NT2/D1 (cell line): ENCODE measurements at regions not wholly inside any gene's neighbourhood (a gene's known extent, or its start where the extent isn't known, plus 50 kb on each side); places are given as distances from the start of the nearest gene placed in this dataset.

Source experiments
- SUZ12 ChIP-seq: IDR thresholded peaks from 2 replicates; pipeline ENCODE4 v1.6.1; 2011; ENCODE audit not compliant: insufficient read length, insufficient read depth; ENCODE audit errors: extremely low read depth
- YY1 ChIP-seq: IDR thresholded peaks from 2 replicates; pipeline ENCODE4 v1.6.1; 2011; ENCODE audit not compliant: insufficient read length, insufficient read depth
- ZNF274 ChIP-seq: IDR thresholded peaks from 2 replicates; pipeline ENCODE4 v1.6.1; 2011; ENCODE audit warnings: mild to moderate bottlenecking, low read depth, low read length

DNA sequence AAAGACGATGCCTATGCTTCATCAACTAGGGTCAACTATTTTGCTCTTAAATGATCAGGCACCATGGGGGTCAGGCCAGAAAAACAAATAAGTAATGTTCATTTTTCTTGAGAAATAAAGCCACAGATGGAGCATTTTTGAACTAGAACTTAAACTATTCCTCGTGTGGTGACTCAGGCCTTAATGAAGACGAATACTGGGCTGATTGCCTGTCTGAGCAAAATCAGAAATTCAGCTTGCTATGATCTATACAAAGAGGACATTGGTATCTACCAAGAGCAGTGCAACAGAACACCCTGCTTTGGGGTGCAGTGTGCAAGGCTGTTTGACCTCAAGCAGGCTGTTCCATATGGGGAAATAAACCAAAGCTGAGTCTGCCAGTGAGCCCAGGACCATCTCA lies 176.0 kb downstream of the NRP2 start:
- TF ChIP-seq SUZ12 (no peak), ZNF274 (no peak), YY1 (no peak)
